Karpas-422 (cell line): ENCODE measurements at regions not wholly inside any gene's neighbourhood (a gene's known extent, or its start where the extent isn't known, plus 50 kb on each side); places are given as distances from the start of the nearest gene placed in this dataset.

Source experiments
- DNase-seq: peaks from one replicate; pipeline ENCODE4 v3.0.0-alpha.2; 2015
- H2AFZ ChIP-seq: fragments of 200-600 bp; sonication (generic); 2 replicates; pipeline ENCODE4 v1.6.1; 2014; ENCODE audit warnings: antibody characterized with exemption, low read length, mixed read lengths
- H3K27ac ChIP-seq: fragments of 200-600 bp; sonication (generic); 2 replicates; pipeline ENCODE4 v1.5.1; 2014; ENCODE audit warnings: mild to moderate bottlenecking, low read length, moderate library complexity
- H3K27me3 ChIP-seq: fragments of 200-600 bp; sonication (generic); 2 replicates; pipeline ENCODE4 v1.6.1; 2014; ENCODE audit warnings: low read length, mixed read lengths
- H3K36me3 ChIP-seq: fragments of 200-600 bp; sonication (generic); 2 replicates; pipeline ENCODE4 v1.6.1; 2014; ENCODE audit warnings: low read length, mixed read lengths; ENCODE audit not compliant: insufficient read depth
- H3K4me1 ChIP-seq: fragments of 200-600 bp; sonication (generic); 2 replicates; pipeline ENCODE4 v1.6.1; 2014; ENCODE audit warnings: mild to moderate bottlenecking, low read length, mixed read lengths
- H3K4me2 ChIP-seq: fragments of 200-600 bp; sonication (generic); 2 replicates; pipeline ENCODE4 v1.6.1; 2014; ENCODE audit warnings: low read length, low read depth, mild to moderate bottlenecking; ENCODE audit not compliant: poor library complexity, severe bottlenecking
- H3K4me3 ChIP-seq: fragments of 200-600 bp; sonication (generic); 2 replicates; pipeline ENCODE4 v1.5.1; 2014; ENCODE audit warnings: mild to moderate bottlenecking, antibody characterized with exemption, low read length, mixed read lengths
- H3K79me2 ChIP-seq: fragments of 200-600 bp; sonication (generic); 2 replicates; pipeline ENCODE4 v1.6.1; 2014; ENCODE audit warnings: mild to moderate bottlenecking, low read length, mixed read lengths
- H3K9ac ChIP-seq: fragments of 200-600 bp; sonication (generic); 2 replicates; pipeline ENCODE4 v1.6.0; 2014; ENCODE audit warnings: low read length
- H3K9me2 ChIP-seq: fragments of 200-600 bp; sonication (generic), shearing (Covaris generic); replicated peaks from 2 replicates; pipeline ENCODE4 v1.6.0; 2014; ENCODE audit warnings: mild to moderate bottlenecking, low read length, moderate library complexity; ENCODE audit not compliant: insufficient read depth
- H3K9me3 ChIP-seq: fragments of 300-700, 200-600 bp; sonication (generic); 2 replicates; pipeline ENCODE4 v1.6.1; 2014; ENCODE audit warnings: low read length, mixed read lengths
- H4K20me1 ChIP-seq: fragments of 200-600 bp; sonication (generic); 2 replicates; pipeline ENCODE4 v1.6.1; 2014; ENCODE audit warnings: mild to moderate bottlenecking, antibody characterized with exemption, low read length, low read depth; ENCODE audit not compliant: insufficient read depth

DNA sequence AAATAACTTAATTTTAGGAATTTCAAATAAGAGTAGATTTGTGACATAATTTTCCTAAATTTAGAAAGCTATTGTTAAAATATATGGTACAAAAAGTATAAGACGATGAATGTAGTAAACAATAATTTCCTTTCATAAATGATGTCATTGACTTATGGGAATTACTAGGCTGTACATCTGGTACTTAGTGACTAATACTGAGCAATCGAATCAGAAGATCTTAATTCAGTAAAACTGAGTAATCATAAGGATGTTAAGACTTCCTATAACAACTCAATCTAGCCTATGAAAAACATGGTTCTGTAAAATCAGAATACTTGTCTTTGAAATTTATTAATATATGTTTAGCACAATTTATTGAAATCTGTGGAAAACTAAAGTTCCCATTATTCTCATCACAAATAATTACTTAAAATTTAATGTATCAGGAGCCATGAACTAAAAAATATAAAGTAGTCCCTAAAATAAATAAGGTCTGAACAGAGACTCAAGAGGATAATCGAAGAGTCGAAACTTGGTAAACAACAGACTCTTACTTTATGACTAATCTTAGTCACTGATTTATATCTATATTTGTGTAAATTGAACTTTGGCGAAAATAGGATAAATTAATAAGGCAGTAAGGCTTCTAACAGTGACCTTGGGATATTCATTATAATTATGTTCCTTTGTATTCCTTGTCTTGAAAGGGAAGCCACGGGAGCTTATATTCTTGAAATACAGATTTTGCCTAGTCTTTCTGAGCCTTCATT is 142.1 kb downstream of the HGF start:
- no peaks in the 10 kb centered on the region for H3K79me2 ChIP-seq
- no peaks in the 10 kb centered on the region for H3K9me2 ChIP-seq
- H3K4me1 ChIP-seq, result no peaks in the 10 kb centered on the region
- no peak overlapping the region for H3K9ac ChIP-seq
- no peak for DNase-seq
- no peak overlapping the region for H3K4me2 ChIP-seq
- no peaks in the 10 kb centered on the region for H3K36me3 ChIP-seq
- no peak overlapping the region for H3K27ac ChIP-seq
- H2AFZ ChIP-seq, result no peak overlapping the region
- H3K9me3 ChIP-seq, result peaks cover 37% of the 10 kb centered on the region
- H3K27me3 ChIP-seq, result no peaks in the 10 kb centered on the region
- H4K20me1 ChIP-seq, result no peaks in the 10 kb centered on the region
- H3K4me3 ChIP-seq, result no peak overlapping the region

- Histone ChIP-seq H3K27me3 (no peaks in the 10 kb centered on the region), H3K27ac (no peak overlapping the region), H3K9me2 (no peaks in the 10 kb centered on the region), H3K9ac (no peak overlapping the region), H3K4me1 (no peaks in the 10 kb centered on the region), H3K4me3 (no peak overlapping the region), H3K36me3 (no peaks in the 10 kb centered on the region), H3K9me3 (peaks cover 41% of the 10 kb centered on the region), H4K20me1 (no peaks in the 10 kb centered on the region), H2AFZ (no peak overlapping the region), H3K79me2 (no peaks in the 10 kb centered on the region), H3K4me2 (no peak overlapping the region)
- no peak for DNase-seq
Measured at GRCh38 chr7:81626008-81626407, 143.8 kb downstream of the HGF start.

GRCh38 chr7:81624650-81625631 is 144.9 kb downstream of the HGF start:
- Histone ChIP-seq H3K9me2 (no peaks in the 10 kb centered on the region), H3K36me3 (no peaks in the 10 kb centered on the region)

GRCh38 chr7:81624021-81624592 is 145.7 kb downstream of the HGF start:
- no peaks in the 10 kb centered on the region for H3K27me3 ChIP-seq
- no peaks in the 10 kb centered on the region for H3K9me2 ChIP-seq
- H3K4me3 ChIP-seq, result no peak overlapping the region
- H2AFZ ChIP-seq, result no peak overlapping the region
- no peak for DNase-seq
- no peaks in the 10 kb centered on the region for H4K20me1 ChIP-seq
- no peaks in the 10 kb centered on the region for H3K36me3 ChIP-seq
- H3K79me2 ChIP-seq, result no peaks in the 10 kb centered on the region
- H3K9me3 ChIP-seq, result peaks cover 35% of the 10 kb centered on the region
- no peak overlapping the region for H3K9ac ChIP-seq
- no peak overlapping the region for H3K4me2 ChIP-seq
- no peaks in the 10 kb centered on the region for H3K4me1 ChIP-seq
- H3K27ac ChIP-seq, result no peak overlapping the region

More at GRCh38 chr7:81624650-81625631, 144.9 kb downstream of the HGF start:
- Histone ChIP-seq H3K27me3 (no peaks in the 10 kb centered on the region), H4K20me1 (no peaks in the 10 kb centered on the region), H3K4me1 (no peaks in the 10 kb centered on the region), H3K27ac (no peak overlapping the region), H3K9ac (no peak overlapping the region), H3K79me2 (no peaks in the 10 kb centered on the region), H2AFZ (no peak overlapping the region), H3K9me3 (peaks cover 38% of the 10 kb centered on the region), H3K4me2 (no peak overlapping the region), H3K4me3 (no peak overlapping the region)
- no peak for DNase-seq

DNA sequence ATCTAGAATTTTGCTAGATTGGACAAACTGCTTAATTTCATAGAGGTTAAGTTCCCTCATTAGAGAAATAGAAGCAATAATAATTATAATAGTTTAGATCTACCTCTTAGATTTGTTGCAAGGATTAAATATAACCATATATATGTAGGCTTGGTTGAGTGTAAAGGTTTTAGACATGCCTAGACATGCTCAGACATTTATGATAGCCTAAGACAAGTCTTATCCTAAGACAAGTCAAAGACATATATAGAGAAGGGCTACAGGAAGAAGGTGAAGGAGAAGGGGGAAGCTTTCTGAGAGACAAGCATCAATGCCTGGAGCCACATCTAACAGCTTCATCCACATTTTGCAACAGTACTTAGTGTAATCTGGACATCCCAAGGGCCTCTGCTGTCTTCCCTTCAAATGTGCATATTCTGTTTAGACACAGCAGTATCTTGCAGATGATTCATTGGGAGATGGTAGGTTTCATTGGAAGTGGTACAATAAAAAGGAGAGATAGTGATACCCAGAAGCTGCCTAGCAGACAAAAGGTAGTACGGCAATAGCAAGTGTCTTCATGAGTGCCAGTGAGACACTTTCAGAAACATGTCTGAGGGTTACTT is 146.5 kb downstream of the HGF start:
- no peak overlapping the region for H2AFZ ChIP-seq
- no peaks in the 10 kb centered on the region for H3K9me2 ChIP-seq
- H3K27me3 ChIP-seq, result no peaks in the 10 kb centered on the region
- H3K4me3 ChIP-seq, result no peak overlapping the region
- H3K27ac ChIP-seq, result no peak overlapping the region
- peaks cover 38% of the 10 kb centered on the region for H3K9me3 ChIP-seq
- H3K9ac ChIP-seq, result no peak overlapping the region
- no peaks in the 10 kb centered on the region for H3K36me3 ChIP-seq
- DNase-seq, result no peak
- no peaks in the 10 kb centered on the region for H4K20me1 ChIP-seq
- H3K79me2 ChIP-seq, result no peaks in the 10 kb centered on the region
- H3K4me2 ChIP-seq, result no peak overlapping the region
- no peaks in the 10 kb centered on the region for H3K4me1 ChIP-seq

- no peak overlapping the region for H2AFZ ChIP-seq
- no peak for DNase-seq
Measured at GRCh38 chr7:81621893-81622292, 148.0 kb downstream of the HGF start.

GRCh38 chr7:81618396-81619014 is 151.3 kb downstream of the HGF start:
- H3K4me2 ChIP-seq, result no peak overlapping the region
- no peak overlapping the region for H3K9ac ChIP-seq
- H3K9me2 ChIP-seq, result no peaks in the 10 kb centered on the region
- H4K20me1 ChIP-seq, result no peaks in the 10 kb centered on the region
- no peaks in the 10 kb centered on the region for H3K4me1 ChIP-seq
- DNase-seq, result no peak
- no peak overlapping the region for H2AFZ ChIP-seq
- H3K4me3 ChIP-seq, result no peak overlapping the region
- H3K36me3 ChIP-seq, result no peaks in the 10 kb centered on the region
- peaks cover 40% of the 10 kb centered on the region for H3K9me3 ChIP-seq
- H3K27me3 ChIP-seq, result no peaks in the 10 kb centered on the region
- H3K79me2 ChIP-seq, result no peaks in the 10 kb centered on the region
- H3K27ac ChIP-seq, result no peak overlapping the region

More at GRCh38 chr7:81621893-81622292, 148.0 kb downstream of the HGF start:
- H3K27me3 ChIP-seq, result no peaks in the 10 kb centered on the region
- no peak overlapping the region for H3K27ac ChIP-seq
- no peak overlapping the region for H3K4me2 ChIP-seq
- peaks cover 29% of the 10 kb centered on the region for H3K9me3 ChIP-seq
- H4K20me1 ChIP-seq, result no peaks in the 10 kb centered on the region
- H3K9me2 ChIP-seq, result no peaks in the 10 kb centered on the region
- no peaks in the 10 kb centered on the region for H3K36me3 ChIP-seq
- no peaks in the 10 kb centered on the region for H3K79me2 ChIP-seq
- H3K9ac ChIP-seq, result no peak overlapping the region
- H3K4me3 ChIP-seq, result no peak overlapping the region
- H3K4me1 ChIP-seq, result no peaks in the 10 kb centered on the region
